IMR-90 (cell line): ENCODE measurements at regions not wholly inside any gene's neighbourhood (a gene's known extent, or its start where the extent isn't known, plus 50 kb on each side); places are given as distances from the start of the nearest gene placed in this dataset.

Source experiments
- ATAC-seq: fragments of 200-7000 bp; cut with Tn5 transposase; 2 replicates; pipeline ENCODE4 v1.9.1; 2020; ENCODE audit warnings: low read depth, mild to moderate bottlenecking, moderate library complexity
- BruUV-seq: library from RNA; stranded (reverse); fragments of 400-500 nt; replicated peaks from 2 replicates; lab custom pipeline; 2021; lab: Mats Ljungman, UMichigan
- CTCF ChIA-PET: fragments of 300-600 bp; formaldehyde crosslinking; extraction: SDS; loops from one replicate; lab custom pipeline; 2021; ENCODE audit warnings: antibody characterized with exemption; lab: Yijun Ruan, JAX
- POLR2A ChIA-PET: fragments of 300-600 bp; sonication (Branson Sonifier 250); formaldehyde crosslinking; loops from one replicate; lab custom pipeline; 2022; ENCODE audit warnings: antibody characterized with exemption; ENCODE audit not compliant: unreplicated experiment; lab: Charles Lee
- DNase-seq: peaks from one replicate; pipeline ENCODE4 v3.0.0; 2013
- H2AFZ ChIP-seq: replicated peaks from 2 replicates; pipeline ENCODE3; 2013; ENCODE audit warnings: low read length, mild to moderate bottlenecking; ENCODE audit not compliant: poor library complexity
- H2AK5ac ChIP-seq: 2 replicates; pipeline ENCODE4 v1.6.1; 2013; ENCODE audit warnings: low read depth, low read length, inconsistent platforms
- H2AK9ac ChIP-seq: replicated peaks from 2 replicates; pipeline ENCODE3; 2013; ENCODE audit warnings: mild to moderate bottlenecking, low read depth, low read length, moderate library complexity; ENCODE audit not compliant: poor library complexity
- H2BK120ac ChIP-seq: 2 replicates; pipeline ENCODE4 v1.6.1; 2013; ENCODE audit warnings: low read depth, low read length, inconsistent platforms
- H2BK15ac ChIP-seq: 3 replicates; pipeline ENCODE4 v1.6.1; 2013; ENCODE audit warnings: low read depth, low read length, inconsistent platforms
- H2BK20ac ChIP-seq: 2 replicates; pipeline ENCODE4 v1.6.1; 2013; ENCODE audit warnings: low read depth, mild to moderate bottlenecking, inconsistent platforms, low read length, moderate library complexity
- H2BK5ac ChIP-seq: 2 replicates; pipeline ENCODE4 v1.6.1; 2013; ENCODE audit warnings: mild to moderate bottlenecking, low read depth, low read length, inconsistent platforms; ENCODE audit not compliant: poor library complexity, severe bottlenecking
- H3K14ac ChIP-seq: replicated peaks from 2 replicates; pipeline ENCODE4 v1.6.1; 2013; ENCODE audit warnings: low read depth, low read length, inconsistent platforms
- H3K18ac ChIP-seq: 2 replicates; pipeline ENCODE4 v1.6.1; 2013; ENCODE audit warnings: low read depth, low read length, control low read depth
- H3K23ac ChIP-seq: 2 replicates; pipeline ENCODE4 v1.6.1; 2013; ENCODE audit warnings: low read depth, low read length, inconsistent platforms
- H3K27ac ChIP-seq: 2 replicates; pipeline ENCODE4 v1.5.1; 2013; ENCODE audit warnings: mild to moderate bottlenecking, control low read depth, low read length; ENCODE audit not compliant: insufficient read depth
- H3K27me3 ChIP-seq: 2 replicates; pipeline ENCODE4 v1.6.1; 2013; ENCODE audit warnings: low read length; ENCODE audit not compliant: control insufficient read depth, insufficient read depth
- H3K36me3 ChIP-seq: 2 replicates; pipeline ENCODE4 v1.6.1; 2013; ENCODE audit warnings: low read length, mixed read lengths; ENCODE audit not compliant: control insufficient read depth, insufficient read depth
- H3K4ac ChIP-seq: 2 replicates; pipeline ENCODE4 v1.6.1; 2013; ENCODE audit warnings: low read depth, low read length, inconsistent platforms
- H3K4me1 ChIP-seq: 2 replicates; pipeline ENCODE4 v1.6.1; 2013; ENCODE audit warnings: low read length, mixed read lengths; ENCODE audit not compliant: control insufficient read depth, insufficient read depth
- H3K4me2 ChIP-seq: 2 replicates; pipeline ENCODE4 v1.6.1; 2013; ENCODE audit warnings: low read depth, mild to moderate bottlenecking, control low read depth, low read length, moderate library complexity
- H3K4me3 ChIP-seq: 2 replicates; pipeline ENCODE4 v1.5.1; 2013; ENCODE audit warnings: low read depth, mild to moderate bottlenecking, control low read depth, low read length, moderate library complexity; ENCODE audit not compliant: insufficient read depth
- H3K56ac ChIP-seq: 2 replicates; pipeline ENCODE4 v1.6.1; 2013; ENCODE audit warnings: low read length, inconsistent platforms; ENCODE audit not compliant: insufficient read depth; ENCODE audit errors: extremely low read depth
- H3K79me1 ChIP-seq, 2 experiments: 2 replicates each; pipeline ENCODE4 v1.6.1; 2013; ENCODE audit warnings: low read length in 2 of 2, inconsistent platforms in 1 of 2, low read depth in 1 of 2
- H3K9ac ChIP-seq: 2 replicates; pipeline ENCODE4 v1.6.1; 2013; ENCODE audit warnings: low read depth, low read length, control low read depth
- H3K9me1 ChIP-seq: 2 replicates; pipeline ENCODE4 v1.6.1; 2013; ENCODE audit warnings: low read length, inconsistent platforms; ENCODE audit not compliant: insufficient read depth
- H3K9me3 ChIP-seq: 2 replicates; pipeline ENCODE4 v1.6.1; 2013; ENCODE audit warnings: low read length; ENCODE audit not compliant: control insufficient read depth, insufficient read depth
- H4K20me1 ChIP-seq: 2 replicates; pipeline ENCODE4 v1.6.1; 2013; ENCODE audit warnings: low read length, inconsistent platforms; ENCODE audit not compliant: insufficient read depth
- H4K5ac ChIP-seq: 2 replicates; pipeline ENCODE4 v1.6.1; 2013; ENCODE audit warnings: mild to moderate bottlenecking, low read depth, low read length, control low read depth
- H4K8ac ChIP-seq, 2 experiments: 2 replicates each; pipeline ENCODE4 v1.6.1; 2013; ENCODE audit warnings: low read depth in 2 of 2, low read length in 2 of 2, control low read depth in 1 of 2, inconsistent platforms in 1 of 2
- H4K91ac ChIP-seq: 2 replicates; pipeline ENCODE4 v1.6.1; 2013; ENCODE audit warnings: low read depth, low read length, inconsistent platforms; ENCODE audit not compliant: insufficient read depth
- BHLHE40 ChIP-seq: fragments of 150-350 bp; IDR thresholded peaks from 2 replicates; pipeline ENCODE4 v1.6.1; 2016; ENCODE audit warnings: mild to moderate bottlenecking, low read depth, low read length
- CEBPB ChIP-seq: IDR thresholded peaks from 2 replicates; pipeline ENCODE4 v1.6.1; 2012; ENCODE audit warnings: low read depth, low read length, improper control_type of control experiment
- CHD1 ChIP-seq: IDR thresholded peaks from 2 replicates; pipeline ENCODE4 v1.6.1; 2012; ENCODE audit warnings: low read depth, low read length, improper control_type of control experiment
- FOS ChIP-seq: fragments of 150-350 bp; IDR thresholded peaks from 2 replicates; pipeline ENCODE4 v1.6.1; 2016; ENCODE audit warnings: low read depth, low read length
- MAFK ChIP-seq: IDR thresholded peaks from 2 replicates; pipeline ENCODE4 v1.6.1; 2012; ENCODE audit warnings: low read depth, low read length, improper control_type of control experiment
- MXI1 ChIP-seq: IDR thresholded peaks from 2 replicates; pipeline ENCODE4 v1.6.1; 2012; ENCODE audit warnings: low read depth, mild to moderate bottlenecking, low read length, moderate library complexity, borderline replicate concordance
- NFE2L2 ChIP-seq: fragments of 150-350 bp; IDR thresholded peaks from 2 replicates; pipeline ENCODE4 v1.6.1; 2016; ENCODE audit warnings: low read depth, mild to moderate bottlenecking, low read length
- POLR2A ChIP-seq: IDR thresholded peaks from 2 replicates; pipeline ENCODE4 v1.6.1; 2012; ENCODE audit warnings: mild to moderate bottlenecking, low read depth, low read length
- RAD21 ChIP-seq: IDR thresholded peaks from 2 replicates; pipeline ENCODE4 v1.6.1; 2012; ENCODE audit warnings: low read length, improper control_type of control experiment
- RCOR1 ChIP-seq: IDR thresholded peaks from 2 replicates; pipeline ENCODE4 v1.6.1; 2012; ENCODE audit warnings: mild to moderate bottlenecking, low read length, improper control_type of control experiment; ENCODE audit not compliant: insufficient replicate concordance
- RFX5 ChIP-seq: IDR thresholded peaks from 2 replicates; pipeline ENCODE4 v1.8.0; 2012; ENCODE audit warnings: low read depth, mild to moderate bottlenecking, low read length, moderate library complexity
- SMC3 ChIP-seq: fragments of 150-350 bp; IDR thresholded peaks from 2 replicates; pipeline ENCODE4 v1.6.1; 2016; ENCODE audit warnings: low read depth, mild to moderate bottlenecking, antibody characterized with exemption, low read length, moderate library complexity
- WGBS, 2 experiments: methylation state at CpG; one replicate each; pipeline versions ENCODE4 v1.1.5 to v1.1.7; 2013; ENCODE audit warnings: missing lambda C conversion rate in 2 of 2; ENCODE audit not compliant: insufficient read length in 1 of 2; ENCODE audit errors: extremely low coverage in 2 of 2; 5-methylcytosine and 5-hydroxymethylcytosine counted together
- dilution Hi-C: fragments of 300-500 bp; cut with HindIII; formaldehyde crosslinking; loops from one replicate; pipeline ENCODE4 v1.14.3; 2018; ENCODE audit warnings: low sequenced_read_pairs; ENCODE audit not compliant: unreplicated experiment
- in situ Hi-C: fragments of 300-500 bp; cut with MboI; formaldehyde crosslinking; loops from 3 replicates; pipeline ENCODE4 v1.14.3; 2019; ENCODE audit warnings: low sequenced_read_pairs, inconsistent platforms, mixed read lengths
- intact Hi-C: fragments of 100-400 bp; cut with micrococcal nuclease; formaldehyde crosslinking; loops from 2 replicates; pipeline ENCODE4 v1.10.0; 2022
- TF ChIP-seq, protein P1 (sequence below): fragments of 150-350 bp; IDR thresholded peaks from 2 replicates; pipeline ENCODE4 v1.6.1; 2017; ENCODE audit warnings: mild to moderate bottlenecking, antibody characterized with exemption, low read length, low read depth
- TF ChIP-seq, protein P2 (sequence below): conservative IDR thresholded peaks from 2 replicates; pipeline ENCODE4 v1.5.1; 2012; ENCODE audit warnings: mild to moderate bottlenecking, low read depth, low read length, improper control_type of control experiment

DNA sequence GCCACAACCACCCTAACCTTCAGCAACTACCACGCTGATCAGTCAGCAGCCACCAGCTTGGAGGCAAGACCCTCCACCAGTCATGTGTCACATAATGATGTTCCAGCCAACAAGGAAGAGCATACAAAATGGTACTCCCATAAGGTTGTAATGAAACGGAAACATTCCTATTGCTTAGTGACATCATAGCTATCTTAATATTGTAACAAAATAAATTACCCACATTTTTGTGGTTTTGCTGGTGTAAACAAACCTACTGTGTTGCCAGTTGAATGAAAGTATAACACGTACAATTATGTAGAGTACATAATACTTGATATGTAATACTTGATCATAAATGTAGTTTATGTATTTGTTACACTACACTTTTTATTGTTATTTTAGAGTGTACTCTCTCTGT is 1363.2 kb upstream of the ADGRL4 start:
- H2AK5ac ChIP-seq, result no peak overlapping the region
- dilution Hi-C loops, result no loop called here

More for the DNA sequence above, 1363.2 kb upstream of the ADGRL4 start:
- Histone ChIP-seq H2BK15ac (no peak overlapping the region), H3K14ac (no peak overlapping the region), H3K4me1 (peaks cover 1% of the 10 kb centered on the region; the same call in 1 of the 2 replicates), H3K9me3 (no peaks in the 10 kb centered on the region), H3K36me3 (no peaks in the 10 kb centered on the region), H4K8ac (no peak overlapping the region), H3K56ac (no peak overlapping the region), H3K27me3 (no peaks in the 10 kb centered on the region), H3K9me1 (no peaks in the 10 kb centered on the region), H3K4ac (no peak overlapping the region), H3K9ac (no peak overlapping the region), H2AK9ac (no peak overlapping the region), H4K20me1 (no peaks in the 10 kb centered on the region), H2BK20ac (no peak overlapping the region), H3K23ac (no peak overlapping the region), H3K4me2 (no peak overlapping the region), H3K27ac (no peak overlapping the region), H2BK120ac (no peak overlapping the region), H4K5ac (no peak overlapping the region), H3K18ac (no peak overlapping the region), H4K91ac (no peak overlapping the region), H2BK5ac (no peak overlapping the region), H3K79me1 (no peaks in the 10 kb centered on the region), H2AFZ (no peak overlapping the region), H3K4me3 (no peak overlapping the region)
- CTCF ChIA-PET, result no interaction called here
- TF ChIP-seq MAFK (no peak), POLR2A (no peak), RCOR1 (no peak), SMC3 (no peak), RAD21 (no peak), RFX5 (no peak), CEBPB (no peak), NFE2L2 (no peak), FOS (no peak), BHLHE40 (no peak), CHD1 (no peak), MXI1 (no peak)
- TF ChIP-seq, protein P1, sequence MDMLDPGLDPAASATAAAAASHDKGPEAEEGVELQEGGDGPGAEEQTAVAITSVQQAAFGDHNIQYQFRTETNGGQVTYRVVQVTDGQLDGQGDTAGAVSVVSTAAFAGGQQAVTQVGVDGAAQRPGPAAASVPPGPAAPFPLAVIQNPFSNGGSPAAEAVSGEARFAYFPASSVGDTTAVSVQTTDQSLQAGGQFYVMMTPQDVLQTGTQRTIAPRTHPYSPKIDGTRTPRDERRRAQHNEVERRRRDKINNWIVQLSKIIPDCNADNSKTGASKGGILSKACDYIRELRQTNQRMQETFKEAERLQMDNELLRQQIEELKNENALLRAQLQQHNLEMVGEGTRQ, result no peak
- TF ChIP-seq, protein P2, sequence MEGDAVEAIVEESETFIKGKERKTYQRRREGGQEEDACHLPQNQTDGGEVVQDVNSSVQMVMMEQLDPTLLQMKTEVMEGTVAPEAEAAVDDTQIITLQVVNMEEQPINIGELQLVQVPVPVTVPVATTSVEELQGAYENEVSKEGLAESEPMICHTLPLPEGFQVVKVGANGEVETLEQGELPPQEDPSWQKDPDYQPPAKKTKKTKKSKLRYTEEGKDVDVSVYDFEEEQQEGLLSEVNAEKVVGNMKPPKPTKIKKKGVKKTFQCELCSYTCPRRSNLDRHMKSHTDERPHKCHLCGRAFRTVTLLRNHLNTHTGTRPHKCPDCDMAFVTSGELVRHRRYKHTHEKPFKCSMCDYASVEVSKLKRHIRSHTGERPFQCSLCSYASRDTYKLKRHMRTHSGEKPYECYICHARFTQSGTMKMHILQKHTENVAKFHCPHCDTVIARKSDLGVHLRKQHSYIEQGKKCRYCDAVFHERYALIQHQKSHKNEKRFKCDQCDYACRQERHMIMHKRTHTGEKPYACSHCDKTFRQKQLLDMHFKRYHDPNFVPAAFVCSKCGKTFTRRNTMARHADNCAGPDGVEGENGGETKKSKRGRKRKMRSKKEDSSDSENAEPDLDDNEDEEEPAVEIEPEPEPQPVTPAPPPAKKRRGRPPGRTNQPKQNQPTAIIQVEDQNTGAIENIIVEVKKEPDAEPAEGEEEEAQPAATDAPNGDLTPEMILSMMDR, result no peak
- POLR2A ChIA-PET, result no interaction called here
- ATAC-seq (no peak), DNase-seq (no peak)
- no TSS peak for BruUV-seq
- in situ Hi-C loops (no loop called here), intact Hi-C loops (no loop called here)
- WGBS, 2 experiments, result no CpG with 5 or more reads among the region's 3 CpGs
